Transverse colon (tissue), 4 donors: ENCODE measurements at regions not wholly inside any gene's neighbourhood (a gene's known extent, or its start where the extent isn't known, plus 50 kb on each side); places are given as distances from the start of the nearest gene placed in this dataset.
"Not testable (repeated sequence)": the region's sequence is repeated elsewhere in the genome, so short reads cannot be mapped to it uniquely, and the experiment has no call there.

ENCODE experiments used
- DNase-seq: peaks from one replicate; pipeline ENCODE4 v3.0.0-alpha.2; 2019
- H3K27ac ChIP-seq, 4 donors: fragments of 200-600 bp; sonication (generic); 2 replicates each; pipeline ENCODE4 v1.5.1; 2016 to 2018; ENCODE audit warnings: inconsistent platforms in 4 of 4
- H3K27me3 ChIP-seq: fragments of 200-600 bp; sonication (generic); 2 replicates; pipeline ENCODE4 v1.5.1; 2017; ENCODE audit warnings: inconsistent platforms
- H3K36me3 ChIP-seq, 4 donors: fragments of 200-600 bp; sonication (generic); 2 replicates each; pipeline ENCODE4 v1.5.1; 2017 to 2019; ENCODE audit warnings: inconsistent platforms in 4 of 4
- H3K4me1 ChIP-seq, 4 donors: fragments of 200-600 bp; sonication (generic); 2 replicates each; pipeline ENCODE4 v1.5.1; 2017 to 2020; ENCODE audit warnings: inconsistent platforms in 4 of 4
- H3K4me3 ChIP-seq, 4 donors: fragments of 200-600 bp; sonication (generic); 1 replicate in 1 of 4; 2 replicates in 3 of 4; pipeline versions ENCODE4 v1.5.1 to v1.6.1; 2017 to 2019; ENCODE audit warnings: inconsistent platforms in 4 of 4
- H3K9me3 ChIP-seq, 2 donors: fragments of 200-600 bp; sonication (generic); 2 replicates each; pipeline ENCODE4 v1.5.1; 2017 to 2019; ENCODE audit warnings: inconsistent platforms in 2 of 2
- EP300 ChIP-seq: sonication (generic); formaldehyde crosslinking; IDR thresholded peaks from one replicate; pipeline ENCODE4 v1.6.1; 2017; ENCODE audit warnings: antibody characterized with exemption, low read depth
- POLR2A ChIP-seq: fragments of 450-650 bp; IDR thresholded peaks from one replicate; pipeline ENCODE4 v1.6.1; 2016; ENCODE audit warnings: antibody characterized with exemption, mild to moderate bottlenecking, moderate library complexity
- POLR2AphosphoS5 ChIP-seq, 3 donors: sonication (generic); formaldehyde crosslinking; IDR thresholded peaks; one replicate each; pipeline ENCODE4 v1.6.1; 2016; ENCODE audit warnings: antibody characterized with exemption in 3 of 3
- WGBS, 2 donors: methylation state at CpG; one replicate each; pipeline ENCODE4 v1.1.5; 2018; ENCODE audit warnings: low coverage in 1 of 2; 5-methylcytosine and 5-hydroxymethylcytosine counted together
- in situ Hi-C, 4 donors: fragments of 200-750 bp; cut with MboI; loops; one replicate each; pipeline versions ENCODE4 v1.15.0 to v1.15.1; 2017; ENCODE audit warnings: low sequenced_read_pairs in 3 of 4, low pct_ligation_motif_present in 1 of 4, low pct_unique_long_range_greater_than_20kb in 1 of 4
- intact Hi-C: fragments of 100-400 bp; cut with DNase I; formaldehyde crosslinking; loops from one replicate; pipeline ENCODE4 v1.15.1; 2023; ENCODE audit warnings: low total_unique reads
- TF ChIP-seq, protein P1 (sequence below), 5 experiments: fragments of 200-600 bp in 3 of 5; fragments of 450-650 bp in 2 of 5; sonication (generic) in 3 of 5; IDR thresholded peaks; 1 replicate in 2 of 5; 2 replicates in 3 of 5; pipeline ENCODE4 v1.5.1; 2016 to 2017; ENCODE audit warnings: antibody characterized with exemption in 5 of 5, inconsistent platforms in 3 of 5, mild to moderate bottlenecking in 2 of 5, moderate library complexity in 1 of 5

DNA sequence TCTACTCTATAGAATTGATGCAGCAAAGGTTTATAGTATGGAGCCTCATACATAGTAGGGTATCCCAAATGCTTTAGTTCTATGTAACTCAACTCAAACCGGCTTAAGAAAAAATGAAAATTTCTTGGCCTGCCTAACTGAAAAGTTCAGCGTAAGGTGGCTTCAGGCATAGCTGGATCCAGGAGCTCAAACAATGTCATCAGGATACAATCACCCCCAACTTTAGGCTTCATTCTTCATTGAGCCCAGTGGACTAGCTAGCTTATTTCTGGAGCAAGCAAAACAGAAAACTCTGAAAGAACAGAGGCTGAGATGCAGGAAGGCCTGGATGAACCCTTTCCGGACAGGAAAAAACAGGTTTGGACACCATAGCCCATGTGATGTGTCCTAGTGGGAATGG is 147.5 kb upstream of the HS3ST4 start:
- H3K9me3 ChIP-seq: no peaks in the 10 kb centered on the region
- no peaks in the 10 kb centered on the region for H3K27me3 ChIP-seq
- DNase-seq: no peak
- no peak overlapping the region for H3K27ac ChIP-seq
- in situ Hi-C loops: no loop called here
- H3K36me3 ChIP-seq: no peaks in the 10 kb centered on the region
- WGBS, 2 donors: 93 to 100% methylated on average over 2 to 3 of the region's 3 CpGs
- no peaks in the 10 kb centered on the region for H3K4me1 ChIP-seq
- intact Hi-C loops: loop anchor here (10.0 kb wide), 1 partner anchor 61 kb away; no protein-coding TSS in a partner anchor
- TF ChIP-seq EP300: no peak
- TF ChIP-seq POLR2A: no peak
- no peak for TF ChIP-seq POLR2AphosphoS5 (IDR thresholded peaks at IDR 0.05)
- H3K4me3 ChIP-seq: no peak overlapping the region

DNA sequence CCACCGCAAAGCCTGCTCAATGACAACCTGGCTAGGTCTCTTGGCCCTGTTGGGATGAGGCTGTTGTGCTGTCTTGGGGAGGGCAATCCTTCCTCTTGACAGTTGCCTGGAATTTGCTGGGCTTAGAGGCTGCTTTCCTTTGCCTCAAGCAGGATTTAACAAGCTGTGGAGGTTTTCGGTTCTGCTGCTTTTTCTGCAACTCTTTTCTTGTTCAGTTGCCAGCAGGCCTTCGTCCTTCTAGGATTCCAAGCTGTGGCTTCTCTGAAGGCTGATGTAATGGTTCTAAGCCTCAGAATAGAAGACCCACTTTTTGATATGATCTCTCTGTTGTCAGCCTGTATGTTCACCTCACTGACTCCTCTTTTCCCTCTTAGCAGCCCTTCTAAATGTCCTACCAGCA is 149.5 kb upstream of the HS3ST4 start:
- no peak overlapping the region for H3K27ac ChIP-seq
- no peaks in the 10 kb centered on the region for H3K9me3 ChIP-seq
- no peaks in the 10 kb centered on the region for H3K36me3 ChIP-seq
- no peak for DNase-seq
- in situ Hi-C loops (no loop called here), intact Hi-C loops (loop anchor here (10.0 kb wide), 1 partner anchor 62 kb away; no protein-coding TSS in a partner anchor)
- TF ChIP-seq POLR2A (no peak), EP300 (no peak), POLR2AphosphoS5 (IDR thresholded peaks at IDR 0.05) (no peak)
- TF ChIP-seq, protein P1, sequence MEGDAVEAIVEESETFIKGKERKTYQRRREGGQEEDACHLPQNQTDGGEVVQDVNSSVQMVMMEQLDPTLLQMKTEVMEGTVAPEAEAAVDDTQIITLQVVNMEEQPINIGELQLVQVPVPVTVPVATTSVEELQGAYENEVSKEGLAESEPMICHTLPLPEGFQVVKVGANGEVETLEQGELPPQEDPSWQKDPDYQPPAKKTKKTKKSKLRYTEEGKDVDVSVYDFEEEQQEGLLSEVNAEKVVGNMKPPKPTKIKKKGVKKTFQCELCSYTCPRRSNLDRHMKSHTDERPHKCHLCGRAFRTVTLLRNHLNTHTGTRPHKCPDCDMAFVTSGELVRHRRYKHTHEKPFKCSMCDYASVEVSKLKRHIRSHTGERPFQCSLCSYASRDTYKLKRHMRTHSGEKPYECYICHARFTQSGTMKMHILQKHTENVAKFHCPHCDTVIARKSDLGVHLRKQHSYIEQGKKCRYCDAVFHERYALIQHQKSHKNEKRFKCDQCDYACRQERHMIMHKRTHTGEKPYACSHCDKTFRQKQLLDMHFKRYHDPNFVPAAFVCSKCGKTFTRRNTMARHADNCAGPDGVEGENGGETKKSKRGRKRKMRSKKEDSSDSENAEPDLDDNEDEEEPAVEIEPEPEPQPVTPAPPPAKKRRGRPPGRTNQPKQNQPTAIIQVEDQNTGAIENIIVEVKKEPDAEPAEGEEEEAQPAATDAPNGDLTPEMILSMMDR (IDR thresholded peaks at IDR 0.05): no peak
- H3K4me3 ChIP-seq: no peak overlapping the region
- H3K4me1 ChIP-seq: no peaks in the 10 kb centered on the region
- 70 to 73% methylated on average over 2 to 3 of the region's 3 CpGs for WGBS, 2 donors
- H3K27me3 ChIP-seq: no peaks in the 10 kb centered on the region

DNA sequence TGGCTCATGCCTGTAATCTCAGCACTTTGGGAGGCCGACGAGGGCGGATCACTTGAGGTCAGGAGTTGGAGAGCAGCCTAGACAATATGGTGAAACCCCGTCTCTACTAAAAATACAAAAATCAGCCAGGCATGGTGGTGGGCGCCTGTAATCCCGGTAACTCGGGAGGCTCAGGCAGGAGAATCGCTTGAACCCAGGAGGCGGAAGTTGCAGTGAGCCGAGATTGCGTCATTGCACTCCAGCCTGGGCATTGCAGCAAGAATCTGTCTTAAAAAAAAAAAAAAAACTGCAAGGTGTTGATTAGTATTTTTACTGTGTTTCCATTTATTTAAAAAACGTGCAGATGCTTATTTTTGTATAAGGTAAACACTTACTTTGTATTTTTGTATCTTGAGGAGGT is 152.0 kb upstream of the HS3ST4 start:
- H3K36me3 ChIP-seq, H3K4me1 ChIP-seq, H3K4me3 ChIP-seq, H3K27me3 ChIP-seq, H3K9me3 ChIP-seq, H3K27ac ChIP-seq, in situ Hi-C loops, DNase-seq: not testable (repeated sequence)
- intact Hi-C loops: loop anchor here (10.0 kb wide), 1 partner anchor 65 kb away; no protein-coding TSS in a partner anchor
- WGBS, 2 donors: 77 to 83% methylated on average over 8 to 12 of the region's 12 CpGs

DNA sequence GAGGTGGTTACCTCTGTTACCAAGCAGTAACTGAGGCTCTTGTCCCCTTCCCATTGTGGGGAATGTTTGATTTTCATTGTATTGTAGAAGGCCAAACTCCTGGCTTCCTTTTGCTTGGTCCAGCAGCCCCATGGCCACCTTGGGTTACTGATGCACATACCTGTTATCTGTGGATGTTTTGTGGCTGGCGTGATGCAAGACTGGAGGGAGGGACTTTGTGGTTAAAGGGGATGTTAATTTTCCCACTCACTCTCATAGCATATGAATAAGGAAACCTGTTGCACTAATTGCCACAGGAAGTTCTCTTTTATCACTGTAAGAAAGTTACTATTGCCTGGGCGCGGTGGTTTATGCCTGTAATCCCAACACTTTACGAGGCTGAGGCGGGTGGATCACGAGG is 168.6 kb upstream of the HS3ST4 start:
- no peak for DNase-seq
- H3K4me1 ChIP-seq: no peaks in the 10 kb centered on the region
- no peak for TF ChIP-seq EP300
- no peak for TF ChIP-seq POLR2A
- TF ChIP-seq POLR2AphosphoS5 (IDR thresholded peaks at IDR 0.05): no peak
- TF ChIP-seq, protein P1 (IDR thresholded peaks at IDR 0.05): no peak
- no peaks in the 10 kb centered on the region for H3K27me3 ChIP-seq
- H3K4me3 ChIP-seq: no peak overlapping the region
- in situ Hi-C loops (no loop called here), intact Hi-C loops (no loop called here)
- no peaks in the 10 kb centered on the region for H3K9me3 ChIP-seq
- 52 to 64% methylated on average over 3 to 6 of the region's 6 CpGs for WGBS, 2 donors
- H3K36me3 ChIP-seq: no peaks in the 10 kb centered on the region
- H3K27ac ChIP-seq: no peak overlapping the region

DNA sequence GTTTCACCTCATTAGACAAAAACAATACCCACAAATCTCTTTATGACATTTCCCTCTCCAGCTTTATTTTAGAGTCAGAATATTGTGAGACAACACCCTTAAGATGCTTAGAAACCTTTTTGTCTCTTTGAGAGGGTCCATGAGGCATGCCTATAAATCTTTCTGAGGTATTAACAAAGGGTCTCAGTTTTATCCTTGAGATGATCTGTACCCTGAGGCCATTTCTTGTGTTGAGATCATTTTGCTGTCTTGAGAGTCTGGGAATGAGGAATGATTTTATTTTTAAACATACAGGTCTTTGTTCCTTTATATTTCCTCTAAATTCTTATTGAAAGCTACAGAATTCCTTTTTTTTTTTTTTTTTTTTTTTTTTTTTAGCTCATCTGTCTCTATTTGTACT is 179.7 kb upstream of the HS3ST4 start:
- in situ Hi-C loops: no loop called here
- TF ChIP-seq POLR2A: no peak
- no peak for TF ChIP-seq EP300
- TF ChIP-seq, protein P1 (IDR thresholded peaks at IDR 0.05): no peak
- TF ChIP-seq POLR2AphosphoS5 (IDR thresholded peaks at IDR 0.05): no peak
- intact Hi-C loops: no loop called here

More for the DNA sequence above, 179.7 kb upstream of the HS3ST4 start:
- Histone ChIP-seq H3K9me3 (no peaks in the 10 kb centered on the region), H3K27ac (no peak overlapping the region), H3K4me3 (no peak overlapping the region), H3K4me1 (no peaks in the 10 kb centered on the region), H3K36me3 (no peaks in the 10 kb centered on the region), H3K27me3 (no peaks in the 10 kb centered on the region)
- DNase-seq: no peak
